IMR-90 (cell line): ENCODE measurements at regions not wholly inside any gene's neighbourhood (a gene's known extent, or its start where the extent isn't known, plus 50 kb on each side); places are given as distances from the start of the nearest gene placed in this dataset.

Experiments used
- ATAC-seq: fragments of 200-7000 bp; cut with Tn5 transposase; 2 replicates; pipeline ENCODE4 v1.9.1; 2020; ENCODE audit warnings: low read depth, mild to moderate bottlenecking, moderate library complexity
- BruUV-seq: library from RNA; stranded (reverse); fragments of 400-500 nt; replicated peaks from 2 replicates; lab custom pipeline; 2021; lab: Mats Ljungman, UMichigan
- CTCF ChIA-PET: fragments of 300-600 bp; formaldehyde crosslinking; extraction: SDS; loops from one replicate; lab custom pipeline; 2021; ENCODE audit warnings: antibody characterized with exemption; lab: Yijun Ruan, JAX
- POLR2A ChIA-PET: fragments of 300-600 bp; sonication (Branson Sonifier 250); formaldehyde crosslinking; loops from one replicate; lab custom pipeline; 2022; ENCODE audit warnings: antibody characterized with exemption; ENCODE audit not compliant: unreplicated experiment; lab: Charles Lee
- DNase-seq: peaks from one replicate; pipeline ENCODE4 v3.0.0; 2013
- H2AFZ ChIP-seq: replicated peaks from 2 replicates; pipeline ENCODE3; 2013; ENCODE audit warnings: low read length, mild to moderate bottlenecking; ENCODE audit not compliant: poor library complexity
- H2AK5ac ChIP-seq: 2 replicates; pipeline ENCODE4 v1.6.1; 2013; ENCODE audit warnings: low read depth, low read length, inconsistent platforms
- H2AK9ac ChIP-seq: replicated peaks from 2 replicates; pipeline ENCODE3; 2013; ENCODE audit warnings: mild to moderate bottlenecking, low read depth, low read length, moderate library complexity; ENCODE audit not compliant: poor library complexity
- H2BK120ac ChIP-seq: 2 replicates; pipeline ENCODE4 v1.6.1; 2013; ENCODE audit warnings: low read depth, low read length, inconsistent platforms
- H2BK15ac ChIP-seq: 3 replicates; pipeline ENCODE4 v1.6.1; 2013; ENCODE audit warnings: low read depth, low read length, inconsistent platforms
- H2BK20ac ChIP-seq: 2 replicates; pipeline ENCODE4 v1.6.1; 2013; ENCODE audit warnings: low read depth, mild to moderate bottlenecking, inconsistent platforms, low read length, moderate library complexity
- H2BK5ac ChIP-seq: 2 replicates; pipeline ENCODE4 v1.6.1; 2013; ENCODE audit warnings: mild to moderate bottlenecking, low read depth, low read length, inconsistent platforms; ENCODE audit not compliant: poor library complexity, severe bottlenecking
- H3K14ac ChIP-seq: replicated peaks from 2 replicates; pipeline ENCODE4 v1.6.1; 2013; ENCODE audit warnings: low read depth, low read length, inconsistent platforms
- H3K18ac ChIP-seq: 2 replicates; pipeline ENCODE4 v1.6.1; 2013; ENCODE audit warnings: low read depth, low read length, control low read depth
- H3K23ac ChIP-seq: 2 replicates; pipeline ENCODE4 v1.6.1; 2013; ENCODE audit warnings: low read depth, low read length, inconsistent platforms
- H3K27ac ChIP-seq: 2 replicates; pipeline ENCODE4 v1.5.1; 2013; ENCODE audit warnings: mild to moderate bottlenecking, control low read depth, low read length; ENCODE audit not compliant: insufficient read depth
- H3K27me3 ChIP-seq: 2 replicates; pipeline ENCODE4 v1.6.1; 2013; ENCODE audit warnings: low read length; ENCODE audit not compliant: control insufficient read depth, insufficient read depth
- H3K36me3 ChIP-seq: 2 replicates; pipeline ENCODE4 v1.6.1; 2013; ENCODE audit warnings: low read length, mixed read lengths; ENCODE audit not compliant: control insufficient read depth, insufficient read depth
- H3K4ac ChIP-seq: 2 replicates; pipeline ENCODE4 v1.6.1; 2013; ENCODE audit warnings: low read depth, low read length, inconsistent platforms
- H3K4me1 ChIP-seq: 2 replicates; pipeline ENCODE4 v1.6.1; 2013; ENCODE audit warnings: low read length, mixed read lengths; ENCODE audit not compliant: control insufficient read depth, insufficient read depth
- H3K4me2 ChIP-seq: 2 replicates; pipeline ENCODE4 v1.6.1; 2013; ENCODE audit warnings: low read depth, mild to moderate bottlenecking, control low read depth, low read length, moderate library complexity
- H3K4me3 ChIP-seq: 2 replicates; pipeline ENCODE4 v1.5.1; 2013; ENCODE audit warnings: low read depth, mild to moderate bottlenecking, control low read depth, low read length, moderate library complexity; ENCODE audit not compliant: insufficient read depth
- H3K56ac ChIP-seq: 2 replicates; pipeline ENCODE4 v1.6.1; 2013; ENCODE audit warnings: low read length, inconsistent platforms; ENCODE audit not compliant: insufficient read depth; ENCODE audit errors: extremely low read depth
- H3K79me1 ChIP-seq, 2 experiments: 2 replicates each; pipeline ENCODE4 v1.6.1; 2013; ENCODE audit warnings: low read length in 2 of 2, inconsistent platforms in 1 of 2, low read depth in 1 of 2
- H3K9ac ChIP-seq: 2 replicates; pipeline ENCODE4 v1.6.1; 2013; ENCODE audit warnings: low read depth, low read length, control low read depth
- H3K9me1 ChIP-seq: 2 replicates; pipeline ENCODE4 v1.6.1; 2013; ENCODE audit warnings: low read length, inconsistent platforms; ENCODE audit not compliant: insufficient read depth
- H3K9me3 ChIP-seq: 2 replicates; pipeline ENCODE4 v1.6.1; 2013; ENCODE audit warnings: low read length; ENCODE audit not compliant: control insufficient read depth, insufficient read depth
- H4K20me1 ChIP-seq: 2 replicates; pipeline ENCODE4 v1.6.1; 2013; ENCODE audit warnings: low read length, inconsistent platforms; ENCODE audit not compliant: insufficient read depth
- H4K5ac ChIP-seq: 2 replicates; pipeline ENCODE4 v1.6.1; 2013; ENCODE audit warnings: mild to moderate bottlenecking, low read depth, low read length, control low read depth
- H4K8ac ChIP-seq, 2 experiments: 2 replicates each; pipeline ENCODE4 v1.6.1; 2013; ENCODE audit warnings: low read depth in 2 of 2, low read length in 2 of 2, control low read depth in 1 of 2, inconsistent platforms in 1 of 2
- H4K91ac ChIP-seq: 2 replicates; pipeline ENCODE4 v1.6.1; 2013; ENCODE audit warnings: low read depth, low read length, inconsistent platforms; ENCODE audit not compliant: insufficient read depth
- BHLHE40 ChIP-seq: fragments of 150-350 bp; IDR thresholded peaks from 2 replicates; pipeline ENCODE4 v1.6.1; 2016; ENCODE audit warnings: mild to moderate bottlenecking, low read depth, low read length
- CEBPB ChIP-seq: IDR thresholded peaks from 2 replicates; pipeline ENCODE4 v1.6.1; 2012; ENCODE audit warnings: low read depth, low read length, improper control_type of control experiment
- CHD1 ChIP-seq: IDR thresholded peaks from 2 replicates; pipeline ENCODE4 v1.6.1; 2012; ENCODE audit warnings: low read depth, low read length, improper control_type of control experiment
- FOS ChIP-seq: fragments of 150-350 bp; IDR thresholded peaks from 2 replicates; pipeline ENCODE4 v1.6.1; 2016; ENCODE audit warnings: low read depth, low read length
- MAFK ChIP-seq: IDR thresholded peaks from 2 replicates; pipeline ENCODE4 v1.6.1; 2012; ENCODE audit warnings: low read depth, low read length, improper control_type of control experiment
- MAZ ChIP-seq: IDR thresholded peaks from 2 replicates; pipeline ENCODE4 v1.6.1; 2012; ENCODE audit warnings: low read depth, mild to moderate bottlenecking, low read length, improper control_type of control experiment, moderate library complexity, borderline replicate concordance
- MXI1 ChIP-seq: IDR thresholded peaks from 2 replicates; pipeline ENCODE4 v1.6.1; 2012; ENCODE audit warnings: low read depth, mild to moderate bottlenecking, low read length, moderate library complexity, borderline replicate concordance
- NFE2L2 ChIP-seq: fragments of 150-350 bp; IDR thresholded peaks from 2 replicates; pipeline ENCODE4 v1.6.1; 2016; ENCODE audit warnings: low read depth, mild to moderate bottlenecking, low read length
- POLR2A ChIP-seq: IDR thresholded peaks from 2 replicates; pipeline ENCODE4 v1.6.1; 2012; ENCODE audit warnings: mild to moderate bottlenecking, low read depth, low read length
- RAD21 ChIP-seq: IDR thresholded peaks from 2 replicates; pipeline ENCODE4 v1.6.1; 2012; ENCODE audit warnings: low read length, improper control_type of control experiment
- RCOR1 ChIP-seq: IDR thresholded peaks from 2 replicates; pipeline ENCODE4 v1.6.1; 2012; ENCODE audit warnings: mild to moderate bottlenecking, low read length, improper control_type of control experiment; ENCODE audit not compliant: insufficient replicate concordance
- RFX5 ChIP-seq: IDR thresholded peaks from 2 replicates; pipeline ENCODE4 v1.8.0; 2012; ENCODE audit warnings: low read depth, mild to moderate bottlenecking, low read length, moderate library complexity
- SMC3 ChIP-seq: fragments of 150-350 bp; IDR thresholded peaks from 2 replicates; pipeline ENCODE4 v1.6.1; 2016; ENCODE audit warnings: low read depth, mild to moderate bottlenecking, antibody characterized with exemption, low read length, moderate library complexity
- WGBS, 2 experiments: methylation state at CpG; one replicate each; pipeline versions ENCODE4 v1.1.5 to v1.1.7; 2013; ENCODE audit warnings: missing lambda C conversion rate in 2 of 2; ENCODE audit not compliant: insufficient read length in 1 of 2; ENCODE audit errors: extremely low coverage in 2 of 2; 5-methylcytosine and 5-hydroxymethylcytosine counted together
- dilution Hi-C: fragments of 300-500 bp; cut with HindIII; formaldehyde crosslinking; loops from one replicate; pipeline ENCODE4 v1.14.3; 2018; ENCODE audit warnings: low sequenced_read_pairs; ENCODE audit not compliant: unreplicated experiment
- in situ Hi-C: fragments of 300-500 bp; cut with MboI; formaldehyde crosslinking; loops from 3 replicates; pipeline ENCODE4 v1.14.3; 2019; ENCODE audit warnings: low sequenced_read_pairs, inconsistent platforms, mixed read lengths
- intact Hi-C: fragments of 100-400 bp; cut with micrococcal nuclease; formaldehyde crosslinking; loops from 2 replicates; pipeline ENCODE4 v1.10.0; 2022
- TF ChIP-seq, protein P1 (sequence below): fragments of 150-350 bp; IDR thresholded peaks from 2 replicates; pipeline ENCODE4 v1.6.1; 2017; ENCODE audit warnings: mild to moderate bottlenecking, antibody characterized with exemption, low read length, low read depth
- TF ChIP-seq, protein P2 (sequence below): fragments of 150-350 bp; IDR thresholded peaks from 2 replicates; pipeline ENCODE4 v1.6.1; 2016; ENCODE audit warnings: low read depth, mild to moderate bottlenecking, low read length, moderate library complexity, borderline replicate concordance
- TF ChIP-seq, protein P3 (sequence below): conservative IDR thresholded peaks from 2 replicates; pipeline ENCODE4 v1.5.1; 2012; ENCODE audit warnings: mild to moderate bottlenecking, low read depth, low read length, improper control_type of control experiment

DNA sequence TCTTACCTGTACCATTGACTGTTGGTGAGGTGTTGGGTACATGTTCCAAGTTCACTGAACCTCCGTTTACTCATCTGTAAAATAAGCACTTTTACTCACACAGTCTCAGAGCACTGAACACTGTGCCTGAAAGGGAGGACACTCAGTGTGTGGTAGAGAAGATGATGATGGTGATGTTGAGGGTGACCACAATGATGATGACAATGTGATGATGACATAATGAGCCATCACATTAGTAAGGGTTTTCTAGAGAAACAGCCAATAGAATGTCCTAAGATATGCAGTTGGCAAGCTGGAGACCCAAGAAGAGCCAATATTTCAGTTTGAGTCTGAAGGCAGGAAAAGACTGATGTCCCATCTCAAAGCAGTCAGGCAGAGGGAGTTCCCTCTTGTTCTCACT, 315.4 kb upstream of the IGFBP7 start:
- POLR2A ChIA-PET, result no interaction called here
- Histone ChIP-seq H3K9ac (no peak overlapping the region), H3K4me3 (no peak overlapping the region), H3K14ac (no peak overlapping the region), H3K9me3 (no peaks in the 10 kb centered on the region), H2BK20ac (no peak overlapping the region), H4K8ac (no peak overlapping the region), H4K91ac (no peak overlapping the region), H3K9me1 (no peaks in the 10 kb centered on the region), H2BK15ac (no peak overlapping the region), H2AFZ (no peak overlapping the region), H3K79me1 (no peaks in the 10 kb centered on the region), H3K56ac (no peak overlapping the region; the same call in 1 of the 2 replicates), H4K20me1 (no peaks in the 10 kb centered on the region), H3K4me2 (no peak overlapping the region), H3K18ac (no peak overlapping the region), H3K27ac (no peak overlapping the region), H3K36me3 (no peaks in the 10 kb centered on the region), H2AK5ac (no peak overlapping the region), H3K4ac (no peak overlapping the region), H3K23ac (no peak overlapping the region), H2BK120ac (no peak overlapping the region), H2AK9ac (no peak overlapping the region), H2BK5ac (no peak overlapping the region), H4K5ac (no peak overlapping the region), H3K27me3 (no peaks in the 10 kb centered on the region), H3K4me1 (no peaks in the 10 kb centered on the region)
- no peak for ATAC-seq
- CTCF ChIA-PET, result interaction anchor here (1.2 kb wide), 1 partner anchor 48 kb away, joined by 3 read pairs; no protein-coding TSS in a partner anchor
- in situ Hi-C loops (loop anchor here (25.0 kb wide), 1 partner anchor 388 kb away; no protein-coding TSS in a partner anchor), dilution Hi-C loops (no loop called here), intact Hi-C loops (loop anchor here (10.0 kb wide), 1 partner anchor 261 kb away; no protein-coding TSS in a partner anchor)
- no TSS peak for BruUV-seq
- no CpG with 5 or more reads among the region's 1 CpG for WGBS, 2 experiments
- DNase-seq, result no peak
- TF ChIP-seq, protein P1, sequence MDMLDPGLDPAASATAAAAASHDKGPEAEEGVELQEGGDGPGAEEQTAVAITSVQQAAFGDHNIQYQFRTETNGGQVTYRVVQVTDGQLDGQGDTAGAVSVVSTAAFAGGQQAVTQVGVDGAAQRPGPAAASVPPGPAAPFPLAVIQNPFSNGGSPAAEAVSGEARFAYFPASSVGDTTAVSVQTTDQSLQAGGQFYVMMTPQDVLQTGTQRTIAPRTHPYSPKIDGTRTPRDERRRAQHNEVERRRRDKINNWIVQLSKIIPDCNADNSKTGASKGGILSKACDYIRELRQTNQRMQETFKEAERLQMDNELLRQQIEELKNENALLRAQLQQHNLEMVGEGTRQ, result no peak
- TF ChIP-seq RAD21 (no peak), MXI1 (no peak), NFE2L2 (no peak), BHLHE40 (no peak), RFX5 (no peak), CHD1 (no peak), FOS (no peak), MAFK (no peak), RCOR1 (no peak), POLR2A (no peak), MAZ (no peak), CEBPB (no peak), SMC3 (no peak)
- TF ChIP-seq, protein P2, sequence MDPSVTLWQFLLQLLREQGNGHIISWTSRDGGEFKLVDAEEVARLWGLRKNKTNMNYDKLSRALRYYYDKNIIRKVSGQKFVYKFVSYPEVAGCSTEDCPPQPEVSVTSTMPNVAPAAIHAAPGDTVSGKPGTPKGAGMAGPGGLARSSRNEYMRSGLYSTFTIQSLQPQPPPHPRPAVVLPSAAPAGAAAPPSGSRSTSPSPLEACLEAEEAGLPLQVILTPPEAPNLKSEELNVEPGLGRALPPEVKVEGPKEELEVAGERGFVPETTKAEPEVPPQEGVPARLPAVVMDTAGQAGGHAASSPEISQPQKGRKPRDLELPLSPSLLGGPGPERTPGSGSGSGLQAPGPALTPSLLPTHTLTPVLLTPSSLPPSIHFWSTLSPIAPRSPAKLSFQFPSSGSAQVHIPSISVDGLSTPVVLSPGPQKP, result no peak
- TF ChIP-seq, protein P3, sequence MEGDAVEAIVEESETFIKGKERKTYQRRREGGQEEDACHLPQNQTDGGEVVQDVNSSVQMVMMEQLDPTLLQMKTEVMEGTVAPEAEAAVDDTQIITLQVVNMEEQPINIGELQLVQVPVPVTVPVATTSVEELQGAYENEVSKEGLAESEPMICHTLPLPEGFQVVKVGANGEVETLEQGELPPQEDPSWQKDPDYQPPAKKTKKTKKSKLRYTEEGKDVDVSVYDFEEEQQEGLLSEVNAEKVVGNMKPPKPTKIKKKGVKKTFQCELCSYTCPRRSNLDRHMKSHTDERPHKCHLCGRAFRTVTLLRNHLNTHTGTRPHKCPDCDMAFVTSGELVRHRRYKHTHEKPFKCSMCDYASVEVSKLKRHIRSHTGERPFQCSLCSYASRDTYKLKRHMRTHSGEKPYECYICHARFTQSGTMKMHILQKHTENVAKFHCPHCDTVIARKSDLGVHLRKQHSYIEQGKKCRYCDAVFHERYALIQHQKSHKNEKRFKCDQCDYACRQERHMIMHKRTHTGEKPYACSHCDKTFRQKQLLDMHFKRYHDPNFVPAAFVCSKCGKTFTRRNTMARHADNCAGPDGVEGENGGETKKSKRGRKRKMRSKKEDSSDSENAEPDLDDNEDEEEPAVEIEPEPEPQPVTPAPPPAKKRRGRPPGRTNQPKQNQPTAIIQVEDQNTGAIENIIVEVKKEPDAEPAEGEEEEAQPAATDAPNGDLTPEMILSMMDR, result no peak
